8988T (cell line): ENCODE measurements at regions not wholly inside any gene's neighbourhood (a gene's known extent, or its start where the extent isn't known, plus 50 kb on each side); places are given as distances from the start of the nearest gene placed in this dataset.

ENCODE experiments used
- DNase-seq: peaks from one replicate; pipeline ENCODE4 v3.0.0; 2011

DNA sequence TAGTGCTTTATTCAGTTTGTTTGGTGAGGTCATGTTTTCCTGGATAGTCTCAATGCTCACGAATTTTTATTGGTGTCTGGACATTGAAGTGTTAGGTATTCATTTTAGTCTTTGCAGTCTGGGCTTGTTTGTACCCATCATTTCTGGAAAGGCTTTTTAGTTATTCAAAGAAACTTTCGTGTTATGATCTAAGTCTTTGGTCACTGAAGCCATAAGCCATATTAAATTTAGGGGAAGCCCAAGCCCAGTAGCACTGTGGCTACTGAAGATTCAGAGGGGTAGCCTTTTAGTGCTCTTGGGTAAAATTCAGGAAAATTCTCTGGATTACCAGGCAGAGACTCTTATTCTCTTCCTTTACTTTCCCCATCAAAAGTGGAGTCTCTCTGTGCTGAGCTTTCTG lies 56.2 kb upstream of the PEX5L start:
- DNase-seq = no peak

DNA sequence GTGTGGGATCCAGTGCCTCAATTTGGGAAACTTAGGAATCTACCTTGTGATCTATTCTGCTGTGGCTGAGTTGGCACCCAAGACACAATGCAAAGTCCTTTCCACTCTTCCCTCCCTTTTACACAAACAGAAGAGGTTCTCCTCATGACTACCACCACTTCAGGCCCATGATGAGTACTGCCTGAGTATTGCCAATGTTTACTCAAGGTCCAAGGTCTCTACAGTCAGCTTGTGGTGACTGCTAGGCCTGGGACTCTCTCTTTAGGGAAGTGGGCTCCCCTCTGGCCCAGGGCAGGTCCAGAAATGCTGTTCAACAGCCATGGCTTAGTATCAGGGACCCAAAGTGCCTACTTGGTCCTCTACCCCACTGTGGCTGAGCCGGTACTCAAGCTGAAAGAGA lies 56.8 kb upstream of the PEX5L start:
- DNase-seq = no peak

DNA sequence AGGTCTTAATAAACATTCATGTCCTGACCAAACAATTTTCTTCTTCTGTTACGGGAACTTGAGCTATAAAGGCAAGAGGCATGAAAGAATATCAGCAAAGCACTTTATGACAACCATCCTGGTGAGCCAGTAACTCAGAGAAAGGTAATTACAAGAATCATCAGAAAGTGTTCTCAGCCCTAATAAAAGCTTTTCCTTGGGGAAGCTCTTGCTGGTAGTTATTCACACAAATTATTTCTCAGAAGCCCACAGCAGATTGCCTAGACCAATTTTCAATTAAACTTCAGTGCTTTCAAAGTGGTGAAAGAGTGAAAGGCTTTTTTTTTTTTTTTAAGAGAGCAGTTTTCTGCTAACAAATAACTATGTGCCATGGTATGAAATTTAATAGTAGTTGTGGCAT lies 60.9 kb upstream of the PEX5L start:
- DNase-seq = no peak

DNA sequence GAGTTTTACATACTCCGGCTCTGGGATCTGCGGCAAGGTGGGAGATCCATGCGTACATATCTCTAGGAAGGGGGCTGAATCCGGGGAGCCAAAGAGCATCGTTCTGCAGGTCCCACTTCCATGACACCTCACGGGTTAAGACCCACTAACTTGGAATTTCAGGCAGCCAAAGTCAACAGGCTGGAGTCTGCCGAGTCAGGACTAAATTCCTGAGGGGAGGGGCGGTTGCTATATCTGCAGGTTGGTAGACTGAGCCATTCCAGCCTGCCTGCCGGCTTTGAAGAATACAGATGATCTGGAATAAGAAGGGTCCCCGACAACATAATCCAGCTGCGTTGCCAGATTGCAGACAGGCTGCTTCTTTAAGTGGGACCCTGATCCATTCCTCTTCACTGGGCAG lies 65.4 kb upstream of the PEX5L start:
- DNase-seq = no peak

DNA sequence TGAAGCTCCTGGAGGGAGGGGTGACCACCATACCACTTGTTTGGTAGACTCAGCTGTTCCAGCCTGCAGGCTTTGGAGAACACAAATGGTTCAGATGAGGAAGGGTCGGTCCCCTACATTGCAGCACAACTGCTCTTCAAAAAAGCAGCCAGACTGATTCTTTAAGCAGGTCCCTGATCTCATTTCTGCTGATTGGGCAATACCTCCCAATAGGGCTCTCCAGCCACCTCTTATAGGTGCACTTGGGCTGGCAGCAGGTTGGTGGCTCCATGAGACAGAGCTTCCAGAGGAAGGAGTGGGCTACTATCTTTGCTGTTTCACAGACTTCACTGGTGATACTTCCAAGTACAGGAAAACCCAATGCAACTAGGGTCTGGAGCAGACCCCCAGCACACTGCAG lies 65.9 kb upstream of the PEX5L start:
- no peak for DNase-seq

DNA sequence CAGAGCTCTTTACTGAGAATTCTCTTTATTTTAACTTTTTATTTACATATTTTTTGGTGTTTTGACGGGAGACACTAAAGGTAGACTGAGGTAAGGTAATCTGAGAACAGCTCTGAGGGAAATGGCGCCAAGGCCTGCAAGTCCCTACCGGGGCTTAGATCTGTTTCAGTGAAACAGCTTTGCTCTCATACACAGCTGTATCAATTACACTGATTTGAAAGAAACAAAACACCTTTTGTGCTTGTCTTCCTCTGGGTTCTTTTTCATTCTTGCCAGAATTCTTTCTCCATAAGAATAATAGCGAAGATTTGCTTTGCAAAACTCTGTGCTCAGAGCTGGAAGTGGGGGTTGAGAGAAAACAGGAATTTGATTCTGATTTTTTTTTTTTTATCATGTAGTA lies 79.5 kb upstream of the PEX5L start:
- DNase-seq = no peak

DNA sequence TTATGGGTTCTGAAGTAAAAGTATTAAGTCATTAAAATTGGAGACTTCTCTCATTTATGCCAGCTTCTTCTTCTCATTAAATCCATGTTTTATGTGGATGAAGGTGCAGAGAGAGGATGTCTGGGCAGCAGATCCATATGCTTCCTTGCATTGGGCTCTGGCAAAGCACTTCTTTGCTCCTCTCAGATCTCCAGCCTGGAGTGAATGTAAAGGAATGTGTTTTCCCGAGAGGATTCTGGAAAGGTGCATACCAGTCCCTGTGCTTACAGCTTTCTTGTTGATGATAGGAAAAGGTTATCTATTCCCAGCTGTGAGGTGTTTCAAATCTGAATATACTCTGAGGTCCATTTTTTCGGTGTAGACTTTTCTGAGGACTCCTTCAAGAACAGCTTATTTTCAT lies 79.9 kb upstream of the PEX5L start:
- DNase-seq = no peak

DNA sequence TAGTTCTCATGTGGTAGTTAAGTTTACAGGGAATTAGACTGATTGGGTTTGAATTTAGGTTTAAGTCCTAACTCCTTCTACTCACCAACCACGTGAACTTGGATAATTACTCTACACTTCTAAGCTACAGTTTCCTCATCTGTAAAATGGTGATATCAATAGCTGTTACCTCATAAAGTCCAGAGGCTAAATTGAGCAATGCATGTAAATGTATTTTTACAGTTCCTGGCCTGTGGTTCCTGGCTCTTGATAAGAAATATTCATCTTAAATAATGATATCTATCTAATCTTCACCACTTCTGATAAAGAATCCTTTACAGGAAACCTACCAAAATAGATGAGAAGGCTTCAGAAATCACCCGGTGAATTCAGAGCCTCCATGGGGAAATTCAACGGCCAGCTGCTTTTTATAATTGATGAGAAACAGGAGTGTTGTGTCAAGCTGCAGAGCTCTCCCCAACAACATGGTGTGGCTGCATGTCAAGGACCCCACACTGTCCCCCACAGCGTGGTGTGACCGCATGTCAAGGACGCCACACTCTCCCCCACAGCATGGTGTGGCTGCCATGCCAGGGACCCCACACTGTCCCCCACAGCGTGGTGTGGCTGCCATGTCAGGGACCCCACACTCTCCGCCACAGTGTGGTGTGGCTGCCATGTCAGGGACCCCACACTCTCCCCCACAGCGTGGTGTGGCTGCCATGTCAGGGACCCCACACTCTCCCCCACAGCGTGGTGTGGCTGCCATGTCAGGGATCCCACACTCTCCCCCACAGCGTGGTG lies 80.8 kb upstream of the PEX5L start:
- no peak for DNase-seq

DNA sequence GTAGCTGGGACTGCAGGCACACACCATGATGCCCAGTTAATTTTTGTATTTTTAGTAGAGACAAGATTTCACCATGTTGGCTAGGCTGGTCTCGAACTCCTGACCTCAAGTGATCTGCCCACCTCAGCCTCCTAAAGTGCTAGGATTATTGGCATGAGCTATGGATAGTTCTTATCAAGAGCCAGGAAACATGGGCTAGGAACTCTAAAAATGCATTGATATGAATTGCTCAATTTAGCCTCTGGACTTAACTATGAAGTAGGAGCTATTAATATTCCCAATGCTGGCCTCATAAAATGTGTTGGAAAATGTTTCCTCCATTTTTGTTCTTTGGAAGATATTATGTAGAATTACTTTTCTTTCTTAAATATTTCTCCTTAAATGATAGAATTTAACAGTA lies 82.8 kb upstream of the PEX5L start:
- no peak for DNase-seq

DNA sequence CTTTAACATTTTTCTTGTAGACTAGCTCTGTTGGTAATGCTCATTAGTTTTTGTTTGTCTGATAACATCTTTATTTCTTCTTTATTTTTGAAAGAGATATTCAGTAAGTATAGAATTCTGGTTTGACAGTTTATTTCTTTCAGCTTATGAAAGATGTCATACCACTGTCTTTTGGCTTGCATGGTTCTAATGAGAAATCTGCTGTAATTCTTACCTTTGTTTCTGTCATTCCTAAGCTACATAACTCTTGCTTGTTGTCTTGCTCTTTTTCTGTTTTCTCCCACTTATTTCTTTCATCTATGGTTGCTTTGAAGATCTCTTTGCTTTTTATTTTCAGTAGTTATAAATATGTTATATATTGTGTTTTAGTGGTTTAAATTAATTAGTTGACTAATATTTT lies 87.2 kb upstream of the PEX5L start:
- no peak for DNase-seq

DNA sequence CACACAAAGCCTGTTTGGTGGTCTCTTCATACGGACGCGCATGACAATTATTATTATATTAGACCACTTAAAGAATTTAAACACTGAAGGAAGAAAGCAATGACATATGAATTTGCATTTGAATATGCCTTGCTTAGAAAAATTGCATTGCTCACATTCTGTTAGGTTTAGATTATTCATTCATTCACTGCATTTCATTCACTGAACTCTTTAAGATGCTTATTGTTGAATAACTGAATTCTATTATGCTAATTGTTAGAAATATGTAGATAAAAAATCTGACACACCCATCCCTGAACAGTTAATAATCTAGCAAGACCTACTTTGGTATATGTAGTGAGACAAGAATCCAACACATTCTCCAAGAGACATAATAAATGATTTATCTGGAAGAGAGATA lies 94.4 kb upstream of the PEX5L start:
- DNase-seq = no peak

DNA sequence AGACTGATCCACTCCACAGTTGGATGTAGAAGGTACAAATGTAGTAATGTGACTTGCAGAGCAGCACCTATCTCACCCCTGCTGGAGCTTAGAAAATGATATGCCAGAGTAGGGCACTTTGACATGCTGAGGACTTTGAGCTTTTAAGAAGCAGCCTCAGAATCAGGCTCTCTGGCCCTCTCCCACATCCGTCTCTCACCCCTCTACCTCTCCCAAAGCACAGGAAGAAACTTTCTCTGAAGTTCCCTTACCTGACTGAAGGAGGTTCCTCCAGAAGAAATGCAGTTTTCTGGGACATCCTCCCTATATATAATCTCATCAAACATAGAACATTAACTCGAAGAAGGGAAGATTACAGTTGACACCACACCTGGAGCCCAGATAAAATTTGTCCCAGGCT lies 98.4 kb upstream of the PEX5L start:
- DNase-seq = no peak

DNA sequence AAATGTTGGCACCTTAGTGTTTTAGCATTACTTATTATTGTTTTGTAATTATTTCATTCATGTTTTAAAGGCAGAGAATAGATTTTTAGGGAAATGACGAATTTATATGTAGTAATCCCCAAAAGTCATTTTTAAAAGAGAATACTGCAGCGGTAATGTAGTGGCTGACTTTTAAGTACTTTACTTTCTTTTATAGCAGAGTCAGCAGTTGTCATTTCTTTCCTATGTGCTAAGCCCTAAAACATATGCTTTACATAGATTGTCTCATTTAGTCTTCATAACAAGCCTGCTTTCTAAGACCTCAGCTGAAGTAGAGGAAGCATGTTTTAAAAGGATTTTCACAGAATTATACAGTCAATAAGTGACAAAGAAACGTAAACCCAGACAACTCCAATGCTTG lies 102.1 kb upstream of the PEX5L start:
- no peak for DNase-seq

DNA sequence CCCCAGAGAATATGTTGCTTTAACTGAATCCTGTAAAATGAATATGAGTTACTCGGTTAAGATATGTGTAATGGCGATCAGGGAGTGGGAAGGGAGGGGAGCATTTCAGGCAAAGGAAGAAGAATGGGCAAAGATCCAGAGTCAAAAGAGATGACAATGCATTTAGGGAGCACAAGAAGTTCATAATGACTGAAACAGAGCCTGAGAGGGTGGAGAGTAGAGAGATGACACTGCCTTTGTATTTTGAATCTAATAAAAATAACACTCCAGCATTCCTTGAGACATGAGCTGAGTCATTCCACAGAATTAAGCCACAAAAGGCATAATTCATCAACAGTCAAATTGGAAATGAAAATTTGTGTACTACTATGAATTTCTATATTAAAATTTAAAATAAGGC lies 105.3 kb upstream of the PEX5L start:
- DNase-seq = no peak

DNA sequence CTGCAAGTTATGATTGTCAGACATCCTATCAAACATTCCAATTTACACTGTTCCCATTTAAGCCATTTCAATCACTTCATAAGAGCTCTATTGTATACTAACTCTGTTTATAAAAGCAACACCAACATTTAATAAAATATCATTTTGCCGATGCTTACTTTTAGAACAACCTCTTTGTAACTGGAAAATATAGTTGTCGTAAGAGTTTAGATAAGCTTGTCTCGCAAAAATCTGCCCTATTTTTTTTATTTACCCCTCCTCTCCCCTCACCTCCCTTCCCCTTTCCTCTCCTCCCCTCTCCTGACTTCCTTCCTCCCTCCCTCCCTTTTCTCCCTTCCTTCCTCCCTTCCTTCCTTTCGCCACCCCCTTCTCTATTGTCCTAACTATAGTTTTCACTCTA lies 105.7 kb upstream of the PEX5L start:
- DNase-seq = no peak

DNA sequence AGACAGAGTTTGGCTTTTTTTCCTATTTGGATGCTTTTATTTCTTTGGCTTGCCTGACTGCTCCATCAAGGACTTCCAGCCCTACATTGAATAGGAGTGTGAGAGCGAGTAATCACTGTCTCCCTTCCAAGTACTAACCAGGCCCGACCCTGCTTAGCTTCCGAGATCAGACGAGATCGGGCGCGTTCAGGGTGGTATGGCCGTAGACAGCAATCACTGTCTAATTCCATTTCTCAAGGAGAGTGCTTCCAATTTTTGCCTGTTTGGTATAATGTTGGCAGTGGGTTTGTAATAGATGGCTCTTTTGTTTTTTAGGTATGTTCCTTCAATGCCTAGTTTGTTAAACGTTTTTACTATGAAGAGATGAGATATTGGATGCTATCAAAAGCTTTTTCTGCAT lies 125.0 kb upstream of the PEX5L start:
- no peak for DNase-seq

DNA sequence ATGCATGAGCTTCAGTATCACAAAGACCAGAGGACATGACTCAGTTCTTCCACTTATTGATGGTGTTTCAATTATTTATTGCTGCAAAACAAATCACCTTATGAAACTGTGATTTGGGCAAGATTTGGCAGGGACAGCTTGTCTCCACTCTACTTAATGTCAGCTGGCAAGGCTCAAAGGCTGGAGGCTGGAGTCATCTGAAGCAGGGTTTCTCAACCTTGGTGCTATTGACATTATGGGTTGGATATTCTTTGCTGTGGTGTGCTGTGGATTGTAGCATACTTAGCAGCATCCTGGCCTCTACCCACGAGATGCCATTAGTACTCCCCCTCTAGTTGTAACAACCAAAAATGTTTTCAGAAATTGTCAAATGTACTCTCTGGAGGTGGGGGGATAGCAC lies 138.8 kb upstream of the PEX5L start:
- DNase-seq = no peak

DNA sequence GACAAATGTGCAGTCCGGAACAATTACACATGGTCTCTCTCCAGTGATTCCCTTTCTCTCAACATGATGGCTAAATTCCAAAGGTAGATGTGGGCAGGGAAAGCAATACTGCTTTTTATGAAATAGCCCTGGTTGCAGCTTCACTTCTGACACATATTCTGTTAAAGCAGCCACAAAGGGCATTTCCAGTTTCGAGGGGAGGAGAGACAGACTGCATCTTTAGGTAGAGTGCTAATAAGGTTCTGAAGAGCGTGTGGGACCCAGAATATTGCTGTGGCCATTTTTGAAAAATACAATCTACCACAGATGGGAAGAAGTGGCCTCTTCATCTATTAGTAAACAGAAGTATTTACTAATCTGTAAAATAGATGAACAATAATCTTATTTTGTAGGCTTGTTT lies 139.3 kb upstream of the PEX5L start:
- no peak for DNase-seq

DNA sequence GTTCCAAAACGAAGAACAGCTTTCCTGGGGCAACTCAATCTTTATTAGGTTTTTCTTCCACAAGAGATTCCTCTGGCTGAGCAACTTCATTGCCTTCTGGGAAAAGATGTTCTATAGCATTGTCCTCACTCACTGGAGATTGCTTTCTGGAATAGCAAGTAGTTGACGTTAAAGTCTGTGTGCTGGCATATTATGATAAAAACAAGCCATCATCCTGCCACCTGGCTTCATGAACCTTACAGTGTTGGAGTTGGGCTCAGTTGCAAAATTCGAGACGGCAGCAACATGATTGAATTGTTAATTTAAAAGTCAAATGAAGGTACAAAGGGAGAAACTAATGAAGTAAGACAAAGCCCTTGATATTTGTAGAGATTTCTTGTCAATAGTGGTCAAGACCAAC lies 140.5 kb upstream of the PEX5L start:
- DNase-seq = no peak

DNA sequence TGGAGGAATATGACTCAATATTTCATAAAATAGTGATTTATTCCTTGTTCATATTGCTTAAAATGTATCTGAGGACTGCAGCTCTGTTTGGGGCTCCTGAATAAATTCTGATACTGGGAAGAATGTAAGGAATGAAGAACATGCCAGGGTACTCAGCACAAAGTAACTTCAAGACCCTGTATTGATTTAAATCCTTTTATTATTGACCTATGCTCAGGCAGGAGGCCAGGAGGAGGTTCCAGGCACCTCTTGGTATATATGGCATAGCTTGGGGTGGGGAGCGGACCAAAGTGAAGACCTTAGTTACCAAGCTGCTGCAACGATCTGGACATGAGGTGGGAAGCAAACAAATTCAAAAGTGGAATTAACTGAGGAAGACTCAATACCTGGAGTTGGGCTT lies 142.8 kb upstream of the PEX5L start:
- no peak for DNase-seq

DNA sequence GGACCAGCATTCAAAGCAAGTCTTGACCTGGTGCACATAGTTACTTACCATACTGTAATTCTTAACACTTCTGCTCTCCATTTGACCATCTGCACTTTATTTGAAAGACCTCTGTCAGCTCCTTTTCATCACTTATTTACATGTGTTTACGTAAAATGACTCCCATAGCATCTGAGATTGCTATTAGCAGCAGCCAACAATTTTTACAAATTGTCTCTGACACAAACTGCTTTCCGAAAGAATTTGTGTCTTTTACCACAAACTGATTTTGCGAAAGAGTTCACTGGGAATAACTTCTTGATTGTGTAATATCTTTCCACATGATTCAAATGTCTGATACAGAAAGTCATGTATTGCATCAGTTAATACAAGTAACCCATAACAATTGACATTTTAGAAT lies 144.1 kb upstream of the PEX5L start:
- DNase-seq = no peak

DNA sequence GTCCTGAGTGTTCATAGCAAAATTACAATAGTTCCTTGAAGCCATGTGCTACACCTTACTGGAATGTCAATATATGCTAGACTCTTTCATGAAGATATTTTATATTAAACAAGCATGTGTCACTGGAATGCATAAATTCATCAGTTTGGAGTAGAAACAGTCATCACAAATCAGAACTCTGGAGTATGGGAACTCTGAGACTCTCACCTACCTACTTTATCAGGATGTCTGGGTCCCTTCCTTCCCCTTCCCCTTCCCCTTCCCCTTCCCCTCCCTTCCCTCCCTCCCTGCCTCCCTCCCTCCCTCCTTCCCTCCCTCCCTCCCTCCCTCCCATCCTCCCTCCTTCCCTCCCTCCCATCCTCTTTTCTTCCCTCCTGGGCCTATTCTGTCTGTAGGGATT lies 144.7 kb upstream of the PEX5L start:
- DNase-seq = no peak

DNA sequence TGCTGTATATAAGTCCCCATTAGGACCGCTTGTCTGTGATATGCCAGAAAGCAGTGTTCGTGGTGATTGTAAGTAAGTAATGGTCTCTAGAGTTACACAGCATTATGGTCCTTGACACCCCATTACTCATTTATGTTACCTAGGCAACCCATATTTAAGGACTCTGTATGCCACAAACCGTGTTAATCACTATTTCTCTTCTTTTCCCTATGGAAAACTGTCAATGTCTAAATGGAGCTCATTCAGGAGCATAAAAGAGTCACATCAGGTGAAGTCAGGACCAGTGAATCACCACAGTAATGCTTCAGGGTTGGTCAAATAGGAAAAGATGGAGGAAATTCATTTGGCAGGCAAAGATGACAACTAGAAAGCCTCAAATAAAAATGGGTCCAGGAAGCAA lies 146.6 kb upstream of the PEX5L start:
- no peak for DNase-seq

DNA sequence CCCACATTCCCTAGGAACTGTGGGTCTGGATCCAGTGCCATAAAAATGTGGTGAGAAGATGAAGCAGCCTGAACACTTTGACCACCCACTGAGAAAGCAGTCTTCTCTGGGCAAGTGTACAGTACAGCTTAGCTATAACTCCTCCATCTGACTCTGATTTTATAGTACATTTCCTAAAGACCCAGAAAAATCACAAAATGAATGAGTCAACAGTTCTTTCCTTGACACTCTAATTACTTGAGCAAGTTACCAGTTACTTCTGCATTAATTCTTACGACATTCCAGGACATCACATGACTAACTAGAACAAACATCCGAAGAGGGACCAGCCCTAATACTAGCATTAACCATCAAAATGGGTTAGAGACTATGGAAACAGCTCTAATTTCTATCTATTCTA lies 148.1 kb upstream of the PEX5L start:
- DNase-seq = no peak

DNA sequence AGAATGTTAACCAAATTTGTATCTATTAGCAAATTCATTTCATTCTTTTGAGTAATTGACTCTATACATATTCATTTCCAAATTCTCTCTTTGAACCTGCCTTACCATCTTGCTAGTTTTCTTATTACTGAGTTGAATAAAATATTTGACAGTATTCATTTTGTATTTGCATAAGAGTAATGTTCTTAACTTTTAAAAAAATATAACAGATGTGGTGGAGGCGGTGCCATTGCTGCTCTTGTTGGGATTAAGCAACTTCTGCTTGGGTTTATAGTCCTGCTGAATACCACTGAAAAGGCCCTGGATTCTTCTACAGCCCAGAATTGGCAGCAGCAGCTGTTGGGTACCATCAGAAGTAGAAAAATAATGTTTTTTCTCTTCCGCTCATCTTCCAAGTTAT lies 148.9 kb upstream of the PEX5L start:
- DNase-seq = no peak
